Suprapubic skin (tissue), 4 donors: ENCODE measurements at regions not wholly inside any gene's neighbourhood (a gene's known extent, or its start where the extent isn't known, plus 50 kb on each side); places are given as distances from the start of the nearest gene placed in this dataset.
"Not testable (repeated sequence)": the region's sequence is repeated elsewhere in the genome, so short reads cannot be mapped to it uniquely, and the experiment has no call there.

ENCODE experiments used
- DNase-seq, 2 donors: peaks; one replicate each; pipeline ENCODE4 v3.0.0-alpha.2; 2019; ENCODE audit warnings: low spot score in 2 of 2
- H3K27ac ChIP-seq: fragments of 200-600 bp; sonication (generic); one replicate; pipeline ENCODE4 v1.5.1; 2019
- H3K27me3 ChIP-seq: fragments of 200-600 bp; sonication (generic); one replicate; pipeline ENCODE4 v1.5.1; 2019
- H3K36me3 ChIP-seq: fragments of 200-600 bp; sonication (generic); one replicate; pipeline ENCODE4 v1.5.1; 2019
- H3K4me1 ChIP-seq: fragments of 200-600 bp; sonication (generic); one replicate; pipeline ENCODE4 v1.5.1; 2019
- H3K4me3 ChIP-seq: fragments of 200-600 bp; sonication (generic); one replicate; pipeline ENCODE4 v1.5.1; 2019; ENCODE audit warnings: mild to moderate bottlenecking
- H3K9me3 ChIP-seq: fragments of 200-600 bp; sonication (generic); one replicate; pipeline ENCODE4 v1.5.1; 2019
- CTCF ChIP-seq, 2 donors: fragments of 200-600 bp in 1 of 2; fragments of 450-650 bp in 1 of 2; sonication (generic) in 1 of 2; IDR thresholded peaks; one replicate each; pipeline ENCODE4 v1.5.1; 2016 to 2019; ENCODE audit warnings: antibody characterized with exemption in 2 of 2, mild to moderate bottlenecking in 1 of 2, moderate library complexity in 1 of 2
- EP300 ChIP-seq: sonication (generic); formaldehyde crosslinking; IDR thresholded peaks from one replicate; pipeline ENCODE4 v1.6.1; 2017; ENCODE audit warnings: antibody characterized with exemption
- POLR2A ChIP-seq, 2 donors: fragments of 450-650 bp; IDR thresholded peaks; one replicate each; pipeline ENCODE4 v1.6.1; 2017; ENCODE audit warnings: antibody characterized with exemption in 2 of 2, mild to moderate bottlenecking in 2 of 2, moderate library complexity in 2 of 2
- POLR2AphosphoS5 ChIP-seq, 3 donors: sonication (generic); formaldehyde crosslinking; IDR thresholded peaks; one replicate each; pipeline ENCODE4 v1.6.1; 2017; ENCODE audit warnings: antibody characterized with exemption in 3 of 3
- WGBS: methylation state at CpG from one replicate; pipeline ENCODE4 v1.1.5; 2018; 5-methylcytosine and 5-hydroxymethylcytosine counted together

GRCh38 chr14:71629765-71630492 is 302.3 kb upstream of the RGS6 start:
- TF ChIP-seq EP300 (no peak), POLR2A (IDR thresholded peaks at IDR 0.05) (no peak), CTCF (IDR thresholded peaks at IDR 0.05) (no peak), POLR2AphosphoS5 (IDR thresholded peaks at IDR 0.05) (no peak)
- Histone ChIP-seq H3K36me3 (no peaks in the 10 kb centered on the region), H3K27ac (no peak overlapping the region), H3K9me3 (no peaks in the 10 kb centered on the region), H3K27me3 (no peaks in the 10 kb centered on the region), H3K4me3 (no peak overlapping the region), H3K4me1 (no peaks in the 10 kb centered on the region)
- DNase-seq: no peak
- 77% methylated on average over 7 of the region's 7 CpGs for WGBS

- not testable (repeated sequence) for H3K36me3 ChIP-seq, DNase-seq, H3K27me3 ChIP-seq, H3K27ac ChIP-seq, H3K4me3 ChIP-seq, H3K4me1 ChIP-seq, H3K9me3 ChIP-seq
- 94% methylated on average over 1 of the region's 1 CpG for WGBS
Observed at GRCh38 chr14:71631030-71631429, 301.2 kb upstream of the RGS6 start.

- no peak for DNase-seq
- no peak overlapping the region for H3K27ac ChIP-seq
- no peaks in the 10 kb centered on the region for H3K4me1 ChIP-seq
- no peak overlapping the region for H3K4me3 ChIP-seq
- H3K9me3 ChIP-seq: no peaks in the 10 kb centered on the region
- no peaks in the 10 kb centered on the region for H3K36me3 ChIP-seq
- no peaks in the 10 kb centered on the region for H3K27me3 ChIP-seq
- 87% methylated on average over 4 of the region's 4 CpGs for WGBS
- TF ChIP-seq CTCF (IDR thresholded peaks at IDR 0.05) (no peak), EP300 (no peak), POLR2A (IDR thresholded peaks at IDR 0.05) (no peak), POLR2AphosphoS5 (IDR thresholded peaks at IDR 0.05) (no peak)
Observed at GRCh38 chr14:71632440-71632946, 299.7 kb upstream of the RGS6 start.

- Histone ChIP-seq H3K36me3 (no peaks in the 10 kb centered on the region), H3K4me3 (no peak overlapping the region), H3K9me3 (no peaks in the 10 kb centered on the region), H3K27me3 (no peaks in the 10 kb centered on the region), H3K4me1 (no peaks in the 10 kb centered on the region), H3K27ac (no peak overlapping the region)
- no peak for DNase-seq
- TF ChIP-seq POLR2AphosphoS5 (IDR thresholded peaks at IDR 0.05) (no peak), EP300 (no peak), POLR2A (IDR thresholded peaks at IDR 0.05) (no peak), CTCF (IDR thresholded peaks at IDR 0.05) (no peak)
Observed at GRCh38 chr14:71636076-71636475, 296.2 kb upstream of the RGS6 start.

- H3K4me3 ChIP-seq: no peak overlapping the region
- no peak for DNase-seq
- no peaks in the 10 kb centered on the region for H3K4me1 ChIP-seq
- H3K27ac ChIP-seq: no peak overlapping the region
- TF ChIP-seq POLR2AphosphoS5 (IDR thresholded peaks at IDR 0.05): no peak
- no peak for TF ChIP-seq EP300
- no peak for TF ChIP-seq POLR2A (IDR thresholded peaks at IDR 0.05)
- TF ChIP-seq CTCF (IDR thresholded peaks at IDR 0.05): no peak
- H3K36me3 ChIP-seq: no peaks in the 10 kb centered on the region
- H3K9me3 ChIP-seq: no peaks in the 10 kb centered on the region
- 95% methylated on average over 14 of the region's 14 CpGs for WGBS
- H3K27me3 ChIP-seq: no peaks in the 10 kb centered on the region
Observed at GRCh38 chr14:71636820-71637471, 295.3 kb upstream of the RGS6 start.
